ENCODE measurements at regions not wholly inside any gene's neighbourhood (a gene's known extent, or its start where the extent isn't known, plus 50 kb on each side); places are given as distances from the start of the nearest gene placed in this dataset.

GRCh38 chr15:98226578-98226977, 266.1 kb downstream of the ARRDC4 start:
- Histone ChIP-seq H3K27me3 (ENCODE audit: insufficient read depth, low read length) (no peaks in the 10 kb centered on the region), H3K36me3 (ENCODE audit: insufficient read depth, low read length) (no peaks in the 10 kb centered on the region)

GRCh38 chr15:98228846-98229245, 268.3 kb downstream of the ARRDC4 start:
- Histone ChIP-seq H3K4me3 (ENCODE audit: low read depth, low read length, poor library complexity, severe bottlenecking) (no peak overlapping the region), H2AFZ (ENCODE audit: low read length) (no peak overlapping the region)

More at GRCh38 chr15:98226578-98226977, 266.1 kb downstream of the ARRDC4 start:
- no peaks in the 10 kb centered on the region for H3K9me2 ChIP-seq (ENCODE audit: low read depth, low read length)
- no peaks in the 10 kb centered on the region for H3K4me1 ChIP-seq (ENCODE audit: insufficient read depth, low read length, severe bottlenecking)
- H3K4me3 ChIP-seq (ENCODE audit: low read depth, low read length, poor library complexity, severe bottlenecking), result no peak overlapping the region
- no peak overlapping the region for H2AFZ ChIP-seq (ENCODE audit: low read length)
- H3K9me3 ChIP-seq (ENCODE audit: low read length), result no peaks in the 10 kb centered on the region
- H3K79me2 ChIP-seq (ENCODE audit: insufficient read depth, low read length), result no peaks in the 10 kb centered on the region
- no peak overlapping the region for H3K27ac ChIP-seq (ENCODE audit: low read depth, low read length, poor library complexity, severe bottlenecking)
- H3K9ac ChIP-seq (ENCODE audit: low read length), result no peak overlapping the region
- no peak overlapping the region for H3K4me2 ChIP-seq (ENCODE audit: low read length)
- H4K20me1 ChIP-seq (ENCODE audit: insufficient read depth, low read length), result no peaks in the 10 kb centered on the region
- H3F3A ChIP-seq (ENCODE audit: insufficient read depth, low read length), result no peaks in the 10 kb centered on the region
- TF ChIP-seq, protein P1, sequence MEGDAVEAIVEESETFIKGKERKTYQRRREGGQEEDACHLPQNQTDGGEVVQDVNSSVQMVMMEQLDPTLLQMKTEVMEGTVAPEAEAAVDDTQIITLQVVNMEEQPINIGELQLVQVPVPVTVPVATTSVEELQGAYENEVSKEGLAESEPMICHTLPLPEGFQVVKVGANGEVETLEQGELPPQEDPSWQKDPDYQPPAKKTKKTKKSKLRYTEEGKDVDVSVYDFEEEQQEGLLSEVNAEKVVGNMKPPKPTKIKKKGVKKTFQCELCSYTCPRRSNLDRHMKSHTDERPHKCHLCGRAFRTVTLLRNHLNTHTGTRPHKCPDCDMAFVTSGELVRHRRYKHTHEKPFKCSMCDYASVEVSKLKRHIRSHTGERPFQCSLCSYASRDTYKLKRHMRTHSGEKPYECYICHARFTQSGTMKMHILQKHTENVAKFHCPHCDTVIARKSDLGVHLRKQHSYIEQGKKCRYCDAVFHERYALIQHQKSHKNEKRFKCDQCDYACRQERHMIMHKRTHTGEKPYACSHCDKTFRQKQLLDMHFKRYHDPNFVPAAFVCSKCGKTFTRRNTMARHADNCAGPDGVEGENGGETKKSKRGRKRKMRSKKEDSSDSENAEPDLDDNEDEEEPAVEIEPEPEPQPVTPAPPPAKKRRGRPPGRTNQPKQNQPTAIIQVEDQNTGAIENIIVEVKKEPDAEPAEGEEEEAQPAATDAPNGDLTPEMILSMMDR (IDR thresholded peaks at IDR 0.05; ENCODE audit: low read length), result no peak
- no peak for TF ChIP-seq EZH2 (IDR thresholded peaks at IDR 0.05; ENCODE audit: borderline replicate concordance, low read length)

GRCh38 chr15:98230975-98231374, 270.5 kb downstream of the ARRDC4 start:
- Histone ChIP-seq H3K4me3 (ENCODE audit: low read depth, low read length, poor library complexity, severe bottlenecking) (no peak overlapping the region), H3K9me2 (ENCODE audit: low read depth, low read length) (no peaks in the 10 kb centered on the region), H3K9me3 (ENCODE audit: low read length) (no peaks in the 10 kb centered on the region), H3K27ac (ENCODE audit: low read depth, low read length, poor library complexity, severe bottlenecking) (no peak overlapping the region), H3K27me3 (ENCODE audit: insufficient read depth, low read length) (no peaks in the 10 kb centered on the region), H3K4me2 (ENCODE audit: low read length) (no peak overlapping the region), H3F3A (ENCODE audit: insufficient read depth, low read length) (no peaks in the 10 kb centered on the region), H3K79me2 (ENCODE audit: insufficient read depth, low read length) (no peaks in the 10 kb centered on the region), H4K20me1 (ENCODE audit: insufficient read depth, low read length) (no peaks in the 10 kb centered on the region), H3K4me1 (ENCODE audit: insufficient read depth, low read length, severe bottlenecking) (no peaks in the 10 kb centered on the region), H3K36me3 (ENCODE audit: insufficient read depth, low read length) (no peaks in the 10 kb centered on the region), H3K9ac (ENCODE audit: low read length) (no peak overlapping the region), H2AFZ (ENCODE audit: low read length) (no peak overlapping the region)
- no peak for TF ChIP-seq EZH2 (IDR thresholded peaks at IDR 0.05; ENCODE audit: borderline replicate concordance, low read length)
- TF ChIP-seq, protein P1 (IDR thresholded peaks at IDR 0.05; ENCODE audit: low read length), result no peak

More at GRCh38 chr15:98228846-98229245, 268.3 kb downstream of the ARRDC4 start:
- H3K4me2 ChIP-seq (ENCODE audit: low read length), result no peak overlapping the region
- no peaks in the 10 kb centered on the region for H3K9me2 ChIP-seq (ENCODE audit: low read depth, low read length)
- H3K79me2 ChIP-seq (ENCODE audit: insufficient read depth, low read length), result no peaks in the 10 kb centered on the region
- TF ChIP-seq EZH2 (IDR thresholded peaks at IDR 0.05; ENCODE audit: borderline replicate concordance, low read length), result no peak
- no peak overlapping the region for H3K9ac ChIP-seq (ENCODE audit: low read length)
- H4K20me1 ChIP-seq (ENCODE audit: insufficient read depth, low read length), result no peaks in the 10 kb centered on the region
- no peak overlapping the region for H3K27ac ChIP-seq (ENCODE audit: low read depth, low read length, poor library complexity, severe bottlenecking)
- H3K27me3 ChIP-seq (ENCODE audit: insufficient read depth, low read length), result no peaks in the 10 kb centered on the region
- H3K9me3 ChIP-seq (ENCODE audit: low read length), result no peaks in the 10 kb centered on the region
- no peaks in the 10 kb centered on the region for H3K36me3 ChIP-seq (ENCODE audit: insufficient read depth, low read length)
- H3K4me1 ChIP-seq (ENCODE audit: insufficient read depth, low read length, severe bottlenecking), result no peaks in the 10 kb centered on the region
- no peaks in the 10 kb centered on the region for H3F3A ChIP-seq (ENCODE audit: insufficient read depth, low read length)

GRCh38 chr15:98231696-98232440, 271.4 kb downstream of the ARRDC4 start:
- no peak for TF ChIP-seq EZH2 (IDR thresholded peaks at IDR 0.05; ENCODE audit: borderline replicate concordance, low read length)
- TF ChIP-seq, protein P1 (IDR thresholded peaks at IDR 0.05; ENCODE audit: low read length), result no peak

More at GRCh38 chr15:98231696-98232440, 271.4 kb downstream of the ARRDC4 start:
- H3K9me2 ChIP-seq (ENCODE audit: low read depth, low read length), result no peaks in the 10 kb centered on the region
- no peaks in the 10 kb centered on the region for H3K4me1 ChIP-seq (ENCODE audit: insufficient read depth, low read length, severe bottlenecking)
- no peak overlapping the region for H3K27ac ChIP-seq (ENCODE audit: low read depth, low read length, poor library complexity, severe bottlenecking)
- no peak overlapping the region for H2AFZ ChIP-seq (ENCODE audit: low read length)
- no peaks in the 10 kb centered on the region for H3F3A ChIP-seq (ENCODE audit: insufficient read depth, low read length)
- H3K4me2 ChIP-seq (ENCODE audit: low read length), result no peak overlapping the region
- H3K27me3 ChIP-seq (ENCODE audit: insufficient read depth, low read length), result no peaks in the 10 kb centered on the region
- no peaks in the 10 kb centered on the region for H3K9me3 ChIP-seq (ENCODE audit: low read length)
- no peaks in the 10 kb centered on the region for H3K36me3 ChIP-seq (ENCODE audit: insufficient read depth, low read length)
- H3K4me3 ChIP-seq (ENCODE audit: low read depth, low read length, poor library complexity, severe bottlenecking), result no peak overlapping the region
- H3K9ac ChIP-seq (ENCODE audit: low read length), result no peak overlapping the region
- H4K20me1 ChIP-seq (ENCODE audit: insufficient read depth, low read length), result no peaks in the 10 kb centered on the region
- no peaks in the 10 kb centered on the region for H3K79me2 ChIP-seq (ENCODE audit: insufficient read depth, low read length)
